Keratinocyte (primary cell): ENCODE measurements at regions not wholly inside any gene's neighbourhood (a gene's known extent, or its start where the extent isn't known, plus 50 kb on each side); places are given as distances from the start of the nearest gene placed in this dataset.

Experiments
- CTCF ChIP-seq, 3 experiments: IDR thresholded peaks in 1 of 3; conservative IDR thresholded peaks in 1 of 3; optimal IDR thresholded peaks in 1 of 3; 2 replicates in 2 of 3; 3 replicates in 1 of 3; pipeline versions ENCODE3 to v1.5.1; 2011; ENCODE audit warnings: low read length in 3 of 3, mild to moderate bottlenecking in 3 of 3, moderate library complexity in 2 of 3, control low read depth in 1 of 3, inconsistent platforms in 1 of 3; ENCODE audit not compliant: insufficient read depth in 2 of 3; ENCODE audit errors: extremely low read depth in 1 of 3
- EZH2 ChIP-seq: IDR thresholded peaks from one replicate; pipeline ENCODE4 v1.6.1; 2012; ENCODE audit warnings: inconsistent platforms, mild to moderate bottlenecking, low read length, moderate library complexity

- TF ChIP-seq CTCF (optimal IDR thresholded peaks at IDR 0.05 in 1 of 3, IDR thresholded peaks at IDR 0.05 in 1 of 3, conservative IDR thresholded peaks at IDR 0.05 in 1 of 3; ENCODE audit: extremely low read depth in 1 of 3, insufficient read depth in 2 of 3, low read length in 3 of 3), result no peak
- TF ChIP-seq EZH2, result no peak
Measured at GRCh38 chr2:445896-446295, 158.0 kb upstream of the ALKAL2 start.
